ENCODE measurements at regions not wholly inside any gene's neighbourhood (a gene's known extent, or its start where the extent isn't known, plus 50 kb on each side); places are given as distances from the start of the nearest gene placed in this dataset.

DNA sequence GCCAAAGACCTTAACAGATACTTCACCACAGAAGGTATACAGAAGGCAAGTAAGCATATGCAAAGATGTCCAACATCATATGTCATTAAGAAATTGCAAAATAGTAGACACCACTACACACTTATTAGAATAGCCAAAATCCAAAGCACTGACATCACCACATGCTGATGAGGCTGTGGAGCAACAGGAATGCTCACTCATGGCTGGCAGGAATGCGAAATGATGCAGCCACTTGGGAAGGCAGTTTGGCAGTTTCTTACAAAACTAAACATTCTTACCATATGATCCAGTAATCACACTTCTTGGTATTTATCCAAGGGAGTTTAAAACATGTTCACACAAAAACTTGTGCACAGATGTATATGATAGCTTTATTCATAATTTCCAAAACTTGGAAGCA is 261.2 kb upstream of the AJAP1 start:
- Histone ChIP-seq H3K27ac (ENCODE audit: low read depth in 1 of 2, low read length in 2 of 2) (no peak overlapping the region), H3K36me3 (ENCODE audit: control insufficient read depth in 4 of 4, insufficient read depth in 3 of 4, low read depth in 1 of 4, low read length in 3 of 4) (no peaks in the 10 kb centered on the region), H3K4me3 (ENCODE audit: low read depth in 1 of 3, low read length in 3 of 3) (no peak overlapping the region), H3K9me3 (ENCODE audit: control insufficient read depth in 4 of 4, low read length in 3 of 4) (peaks cover 1 to 12% (median 7%) of the 10 kb centered on the region in 4 donors), H3K27me3 (ENCODE audit: control insufficient read depth in 4 of 4, insufficient read depth in 4 of 4, low read length in 3 of 4) (peaks cover 0 to 7% (median under 1%) of the 10 kb centered on the region in 4 donors), H3K9ac (ENCODE audit: low read depth in 1 of 2, low read length in 2 of 2) (no peak overlapping the region), H3K4me1 (ENCODE audit: control insufficient read depth in 4 of 4, insufficient read depth in 4 of 4, low read length in 3 of 4) (no peaks in the 10 kb centered on the region)
- DNase-seq (ENCODE audit: low spot score): no peak
- TF ChIP-seq, protein P1, sequence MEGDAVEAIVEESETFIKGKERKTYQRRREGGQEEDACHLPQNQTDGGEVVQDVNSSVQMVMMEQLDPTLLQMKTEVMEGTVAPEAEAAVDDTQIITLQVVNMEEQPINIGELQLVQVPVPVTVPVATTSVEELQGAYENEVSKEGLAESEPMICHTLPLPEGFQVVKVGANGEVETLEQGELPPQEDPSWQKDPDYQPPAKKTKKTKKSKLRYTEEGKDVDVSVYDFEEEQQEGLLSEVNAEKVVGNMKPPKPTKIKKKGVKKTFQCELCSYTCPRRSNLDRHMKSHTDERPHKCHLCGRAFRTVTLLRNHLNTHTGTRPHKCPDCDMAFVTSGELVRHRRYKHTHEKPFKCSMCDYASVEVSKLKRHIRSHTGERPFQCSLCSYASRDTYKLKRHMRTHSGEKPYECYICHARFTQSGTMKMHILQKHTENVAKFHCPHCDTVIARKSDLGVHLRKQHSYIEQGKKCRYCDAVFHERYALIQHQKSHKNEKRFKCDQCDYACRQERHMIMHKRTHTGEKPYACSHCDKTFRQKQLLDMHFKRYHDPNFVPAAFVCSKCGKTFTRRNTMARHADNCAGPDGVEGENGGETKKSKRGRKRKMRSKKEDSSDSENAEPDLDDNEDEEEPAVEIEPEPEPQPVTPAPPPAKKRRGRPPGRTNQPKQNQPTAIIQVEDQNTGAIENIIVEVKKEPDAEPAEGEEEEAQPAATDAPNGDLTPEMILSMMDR (IDR thresholded peaks at IDR 0.05; ENCODE audit: low read depth, low read length, missing input control): no peak
- TF ChIP-seq FOXA1 (IDR thresholded peaks at IDR 0.05) (no peak), NR2F2 (IDR thresholded peaks at IDR 0.05) (no peak), REST (IDR thresholded peaks at IDR 0.05) (no peak), SP1 (IDR thresholded peaks at IDR 0.05) (no peak), TAF1 (conservative IDR thresholded peaks at IDR 0.05) (no peak), MAX (IDR thresholded peaks at IDR 0.05) (no peak), RAD21 (IDR thresholded peaks at IDR 0.05) (no peak), EGR1 (IDR thresholded peaks at IDR 0.05; ENCODE audit: low read depth in 2 of 2) (no peak), YY1 (IDR thresholded peaks at IDR 0.05) (no peak), RXRA (IDR thresholded peaks at IDR 0.05) (no peak), JUND (IDR thresholded peaks at IDR 0.05) (no peak), FOXA2 (IDR thresholded peaks at IDR 0.05) (no peak), GABPA (IDR thresholded peaks at IDR 0.05 in 1 of 2, conservative IDR thresholded peaks at IDR 0.05 in 1 of 2) (no peak), HNF4G (IDR thresholded peaks at IDR 0.05) (no peak), HNF4A (conservative IDR thresholded peaks at IDR 0.05) (no peak)
- TF ChIP-seq, protein P2, sequence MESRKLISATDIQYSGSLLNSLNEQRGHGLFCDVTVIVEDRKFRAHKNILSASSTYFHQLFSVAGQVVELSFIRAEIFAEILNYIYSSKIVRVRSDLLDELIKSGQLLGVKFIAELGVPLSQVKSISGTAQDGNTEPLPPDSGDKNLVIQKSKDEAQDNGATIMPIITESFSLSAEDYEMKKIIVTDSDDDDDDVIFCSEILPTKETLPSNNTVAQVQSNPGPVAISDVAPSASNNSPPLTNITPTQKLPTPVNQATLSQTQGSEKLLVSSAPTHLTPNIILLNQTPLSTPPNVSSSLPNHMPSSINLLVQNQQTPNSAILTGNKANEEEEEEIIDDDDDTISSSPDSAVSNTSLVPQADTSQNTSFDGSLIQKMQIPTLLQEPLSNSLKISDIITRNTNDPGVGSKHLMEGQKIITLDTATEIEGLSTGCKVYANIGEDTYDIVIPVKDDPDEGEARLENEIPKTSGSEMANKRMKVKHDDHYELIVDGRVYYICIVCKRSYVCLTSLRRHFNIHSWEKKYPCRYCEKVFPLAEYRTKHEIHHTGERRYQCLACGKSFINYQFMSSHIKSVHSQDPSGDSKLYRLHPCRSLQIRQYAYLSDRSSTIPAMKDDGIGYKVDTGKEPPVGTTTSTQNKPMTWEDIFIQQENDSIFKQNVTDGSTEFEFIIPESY (IDR thresholded peaks at IDR 0.05): no peak
- TF ChIP-seq, protein P3, sequence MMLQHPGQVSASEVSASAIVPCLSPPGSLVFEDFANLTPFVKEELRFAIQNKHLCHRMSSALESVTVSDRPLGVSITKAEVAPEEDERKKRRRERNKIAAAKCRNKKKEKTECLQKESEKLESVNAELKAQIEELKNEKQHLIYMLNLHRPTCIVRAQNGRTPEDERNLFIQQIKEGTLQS (IDR thresholded peaks at IDR 0.05): no peak
- 2% methylated on average over 1 of the region's 1 CpG for WGBS
